Choroid plexus epithelial cell (primary cell): ENCODE measurements at regions not wholly inside any gene's neighbourhood (a gene's known extent, or its start where the extent isn't known, plus 50 kb on each side); places are given as distances from the start of the nearest gene placed in this dataset.

Experiments used
- DNase-seq: peaks from one replicate; pipeline ENCODE4 v3.0.0-alpha.2; 2010; ENCODE audit warnings: low read depth
- H3K4me3 ChIP-seq: 2 replicates; pipeline ENCODE4 v1.5.1; 2011; ENCODE audit warnings: low read depth, mild to moderate bottlenecking, control low read depth, low read length, moderate library complexity
- TF ChIP-seq, protein P1 (sequence below): conservative IDR thresholded peaks from 2 replicates; pipeline ENCODE4 v1.5.1; 2011; ENCODE audit warnings: low read depth, mild to moderate bottlenecking, control low read depth, inconsistent platforms, low read length, moderate library complexity

GRCh38 chr1:228958741-228959140 is 223.5 kb downstream of the RHOU start:
- TF ChIP-seq, protein P1, sequence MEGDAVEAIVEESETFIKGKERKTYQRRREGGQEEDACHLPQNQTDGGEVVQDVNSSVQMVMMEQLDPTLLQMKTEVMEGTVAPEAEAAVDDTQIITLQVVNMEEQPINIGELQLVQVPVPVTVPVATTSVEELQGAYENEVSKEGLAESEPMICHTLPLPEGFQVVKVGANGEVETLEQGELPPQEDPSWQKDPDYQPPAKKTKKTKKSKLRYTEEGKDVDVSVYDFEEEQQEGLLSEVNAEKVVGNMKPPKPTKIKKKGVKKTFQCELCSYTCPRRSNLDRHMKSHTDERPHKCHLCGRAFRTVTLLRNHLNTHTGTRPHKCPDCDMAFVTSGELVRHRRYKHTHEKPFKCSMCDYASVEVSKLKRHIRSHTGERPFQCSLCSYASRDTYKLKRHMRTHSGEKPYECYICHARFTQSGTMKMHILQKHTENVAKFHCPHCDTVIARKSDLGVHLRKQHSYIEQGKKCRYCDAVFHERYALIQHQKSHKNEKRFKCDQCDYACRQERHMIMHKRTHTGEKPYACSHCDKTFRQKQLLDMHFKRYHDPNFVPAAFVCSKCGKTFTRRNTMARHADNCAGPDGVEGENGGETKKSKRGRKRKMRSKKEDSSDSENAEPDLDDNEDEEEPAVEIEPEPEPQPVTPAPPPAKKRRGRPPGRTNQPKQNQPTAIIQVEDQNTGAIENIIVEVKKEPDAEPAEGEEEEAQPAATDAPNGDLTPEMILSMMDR = no peak
- DNase-seq = no peak
- no peak overlapping the region for H3K4me3 ChIP-seq

GRCh38 chr1:228960705-228961104 is 225.4 kb downstream of the RHOU start:
- TF ChIP-seq, protein P1 = no peak
- no peak overlapping the region for H3K4me3 ChIP-seq
- DNase-seq = no peak

GRCh38 chr1:228961511-228961910 is 226.2 kb downstream of the RHOU start:
- H3K4me3 ChIP-seq = no peak overlapping the region
- TF ChIP-seq, protein P1 = no peak
- no peak for DNase-seq

DNA sequence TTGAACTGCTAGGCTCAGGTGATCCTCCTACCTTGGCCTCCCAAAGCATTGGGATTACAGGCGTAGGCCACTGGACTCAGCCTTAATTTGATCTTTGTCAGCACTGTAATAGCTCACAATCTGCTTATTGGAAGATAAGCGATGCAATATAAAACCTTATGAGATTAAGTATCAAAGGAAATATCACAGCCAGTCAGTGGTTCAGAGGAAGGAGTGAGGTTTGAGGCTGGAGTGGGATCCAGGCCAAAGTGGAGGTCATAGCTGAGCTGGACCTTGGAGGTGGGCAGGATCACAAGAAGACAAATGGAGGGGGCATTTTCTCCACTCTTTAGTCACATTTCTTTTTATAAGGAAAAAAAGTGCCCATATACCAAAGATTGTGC is 228.5 kb downstream of the RHOU start:
- DNase-seq = no peak
- TF ChIP-seq, protein P1 = no peak

DNA sequence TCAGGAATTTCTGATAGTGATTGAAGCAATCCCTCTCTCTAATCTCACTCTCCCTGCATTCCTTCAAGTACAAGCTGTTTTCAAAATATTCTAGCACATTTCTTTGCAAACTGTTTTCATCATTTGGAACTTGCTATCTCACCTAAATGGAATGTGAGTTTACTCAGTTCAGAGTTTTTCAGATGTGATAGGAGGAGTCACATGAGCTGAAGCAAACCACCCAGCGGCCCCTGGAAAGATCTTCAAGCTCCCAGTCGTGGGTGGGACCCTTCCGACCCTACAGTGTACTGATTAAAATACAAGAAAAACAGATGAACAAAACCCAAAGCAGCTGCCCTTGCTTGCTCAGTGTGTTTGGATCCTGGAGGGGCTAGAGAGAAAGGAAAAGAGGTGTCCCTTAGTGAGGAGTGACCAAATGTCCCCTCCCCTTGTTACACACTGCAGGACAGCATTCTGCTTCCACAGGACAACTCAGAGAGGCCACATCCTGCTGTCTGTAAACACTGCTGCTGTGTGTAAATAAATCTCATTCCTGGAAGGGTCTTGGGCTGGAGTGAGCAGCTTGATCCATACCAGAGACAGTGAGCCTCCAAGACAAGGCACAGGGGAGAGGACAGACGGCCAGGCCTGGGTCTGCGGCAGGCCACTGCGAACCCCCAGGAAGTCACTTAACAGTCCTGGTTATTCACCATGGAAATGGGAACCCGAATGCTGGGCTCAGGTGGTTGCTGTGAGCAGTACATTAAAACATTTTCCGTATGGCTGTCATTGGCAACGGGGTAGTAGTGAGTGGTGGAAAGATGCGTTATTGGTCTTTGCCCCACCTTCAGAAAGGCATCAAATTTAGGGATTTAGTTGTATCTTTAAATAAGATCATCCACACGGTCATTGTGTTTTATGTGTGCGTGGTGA is 229.2 kb downstream of the RHOU start:
- no peak overlapping the region for H3K4me3 ChIP-seq
- TF ChIP-seq, protein P1 = no peak
- DNase-seq = peak; percentile 93

More for the DNA sequence above, 228.5 kb downstream of the RHOU start:
- no peak overlapping the region for H3K4me3 ChIP-seq

DNA sequence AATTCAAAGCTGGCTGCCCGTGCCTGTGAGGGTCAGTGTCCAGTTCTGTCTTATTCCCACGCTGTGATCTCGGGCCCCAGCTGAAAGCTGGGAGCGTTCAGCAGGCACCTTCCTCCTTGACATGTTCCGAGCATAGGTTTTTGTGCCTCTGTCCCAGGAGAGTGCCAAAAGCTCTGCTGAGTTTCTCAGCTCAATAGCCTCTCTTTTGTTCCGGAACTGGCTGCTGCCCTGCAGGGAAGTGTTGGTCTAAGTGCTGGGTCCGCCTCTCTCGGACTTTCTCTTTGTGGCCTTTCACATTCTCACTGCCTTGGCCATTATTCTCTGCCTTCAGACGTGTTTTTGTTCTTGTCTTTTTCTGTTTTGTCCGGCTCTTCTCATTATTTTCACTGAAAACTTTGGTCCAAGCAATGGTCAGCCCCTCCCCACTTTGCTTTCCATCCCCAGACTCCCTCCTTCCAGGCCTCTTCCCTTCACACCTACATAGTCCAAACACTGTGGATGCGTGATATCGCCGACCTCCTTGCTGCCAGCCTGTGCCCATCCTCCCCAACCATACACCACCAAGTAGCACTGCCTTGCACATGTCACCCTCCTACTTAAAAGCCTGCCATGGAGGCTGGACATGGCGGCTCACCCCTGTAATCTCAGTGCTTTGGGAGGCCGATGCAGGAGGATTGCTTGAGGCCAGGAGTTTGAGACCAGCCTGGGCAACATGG is 233.8 kb downstream of the RHOU start:
- TF ChIP-seq, protein P1 = no peak
- H3K4me3 ChIP-seq = peak overlapping the region; percentile 21
- DNase-seq = no peak
